ENCODE measurements at regions not wholly inside any gene's neighbourhood (a gene's known extent, or its start where the extent isn't known, plus 50 kb on each side); places are given as distances from the start of the nearest gene placed in this dataset.

- TF ChIP-seq, protein P1, sequence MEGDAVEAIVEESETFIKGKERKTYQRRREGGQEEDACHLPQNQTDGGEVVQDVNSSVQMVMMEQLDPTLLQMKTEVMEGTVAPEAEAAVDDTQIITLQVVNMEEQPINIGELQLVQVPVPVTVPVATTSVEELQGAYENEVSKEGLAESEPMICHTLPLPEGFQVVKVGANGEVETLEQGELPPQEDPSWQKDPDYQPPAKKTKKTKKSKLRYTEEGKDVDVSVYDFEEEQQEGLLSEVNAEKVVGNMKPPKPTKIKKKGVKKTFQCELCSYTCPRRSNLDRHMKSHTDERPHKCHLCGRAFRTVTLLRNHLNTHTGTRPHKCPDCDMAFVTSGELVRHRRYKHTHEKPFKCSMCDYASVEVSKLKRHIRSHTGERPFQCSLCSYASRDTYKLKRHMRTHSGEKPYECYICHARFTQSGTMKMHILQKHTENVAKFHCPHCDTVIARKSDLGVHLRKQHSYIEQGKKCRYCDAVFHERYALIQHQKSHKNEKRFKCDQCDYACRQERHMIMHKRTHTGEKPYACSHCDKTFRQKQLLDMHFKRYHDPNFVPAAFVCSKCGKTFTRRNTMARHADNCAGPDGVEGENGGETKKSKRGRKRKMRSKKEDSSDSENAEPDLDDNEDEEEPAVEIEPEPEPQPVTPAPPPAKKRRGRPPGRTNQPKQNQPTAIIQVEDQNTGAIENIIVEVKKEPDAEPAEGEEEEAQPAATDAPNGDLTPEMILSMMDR (IDR thresholded peaks at IDR 0.05) = no peak
- TF ChIP-seq POLR2A (IDR thresholded peaks at IDR 0.05) = no peak
Observed at GRCh38 chr7:19351341-19352304, 206.4 kb upstream of the FERD3L start.
